ENCODE measurements at regions not wholly inside any gene's neighbourhood (a gene's known extent, or its start where the extent isn't known, plus 50 kb on each side); places are given as distances from the start of the nearest gene placed in this dataset.
"Not testable (repeated sequence)": the region's sequence is repeated elsewhere in the genome, so short reads cannot be mapped to it uniquely, and the experiment has no call there.

- peak; percentile 28 for DNase-seq (ENCODE audit: low spot score)
Measured at GRCh38 chr4:3880615-3881120, 114.5 kb downstream of the ADRA2C start.

GRCh38 chr4:3882316-3882885 is 116.2 kb downstream of the ADRA2C start:
- DNase-seq (ENCODE audit: low spot score) = not testable (repeated sequence)

- not testable (repeated sequence) for DNase-seq (ENCODE audit: low spot score)
Measured at GRCh38 chr4:3884261-3884660, 118.1 kb downstream of the ADRA2C start.

- not testable (repeated sequence) for DNase-seq (ENCODE audit: low spot score)
Measured at GRCh38 chr4:3893590-3893989, 127.4 kb downstream of the ADRA2C start.

- DNase-seq (ENCODE audit: low spot score) = not testable (repeated sequence)
Measured at GRCh38 chr4:3894086-3894959, 128.1 kb downstream of the ADRA2C start.

GRCh38 chr4:3896441-3896840 is 130.3 kb downstream of the ADRA2C start:
- no peak for DNase-seq (ENCODE audit: low spot score)

GRCh38 chr4:3896871-3897578 is 130.8 kb downstream of the ADRA2C start:
- DNase-seq (ENCODE audit: low spot score) = not testable (repeated sequence)

- DNase-seq (ENCODE audit: low spot score) = no peak
Measured at GRCh38 chr4:3898098-3898497, 131.9 kb downstream of the ADRA2C start.

GRCh38 chr4:3898928-3899327 is 132.7 kb downstream of the ADRA2C start:
- not testable (repeated sequence) for DNase-seq (ENCODE audit: low spot score)

- not testable (repeated sequence) for DNase-seq (ENCODE audit: low spot score)
Measured at GRCh38 chr4:3904264-3904955, 138.2 kb downstream of the ADRA2C start.

GRCh38 chr4:3909616-3910015 is 143.4 kb downstream of the ADRA2C start:
- DNase-seq (ENCODE audit: low spot score) = not testable (repeated sequence)

GRCh38 chr4:3910161-3910950 is 144.2 kb downstream of the ADRA2C start:
- DNase-seq (ENCODE audit: low spot score) = not testable (repeated sequence)

GRCh38 chr4:3911252-3911856 is 145.2 kb downstream of the ADRA2C start:
- DNase-seq (ENCODE audit: low spot score) = no peak

GRCh38 chr4:3914511-3914910 is 148.3 kb downstream of the ADRA2C start:
- not testable (repeated sequence) for DNase-seq (ENCODE audit: low spot score)

GRCh38 chr4:3919509-3919908 is 153.3 kb downstream of the ADRA2C start:
- not testable (repeated sequence) for DNase-seq (ENCODE audit: low spot score)

GRCh38 chr4:3921902-3922301 is 155.7 kb downstream of the ADRA2C start:
- not testable (repeated sequence) for DNase-seq (ENCODE audit: low spot score)

GRCh38 chr4:3925841-3926240 is 159.7 kb downstream of the ADRA2C start:
- DNase-seq (ENCODE audit: low spot score) = not testable (repeated sequence)

GRCh38 chr4:3926271-3926670 is 160.1 kb downstream of the ADRA2C start:
- DNase-seq (ENCODE audit: low spot score) = not testable (repeated sequence)

- DNase-seq (ENCODE audit: low spot score) = not testable (repeated sequence)
Measured at GRCh38 chr4:3926969-3927755, 161.0 kb downstream of the ADRA2C start.

GRCh38 chr4:3929431-3929830 is 163.2 kb downstream of the ADRA2C start:
- DNase-seq (ENCODE audit: low spot score) = not testable (repeated sequence)

Measured in COLO829 (cell line).